ENCODE measurements at regions not wholly inside any gene's neighbourhood (a gene's known extent, or its start where the extent isn't known, plus 50 kb on each side); places are given as distances from the start of the nearest gene placed in this dataset.

DNA sequence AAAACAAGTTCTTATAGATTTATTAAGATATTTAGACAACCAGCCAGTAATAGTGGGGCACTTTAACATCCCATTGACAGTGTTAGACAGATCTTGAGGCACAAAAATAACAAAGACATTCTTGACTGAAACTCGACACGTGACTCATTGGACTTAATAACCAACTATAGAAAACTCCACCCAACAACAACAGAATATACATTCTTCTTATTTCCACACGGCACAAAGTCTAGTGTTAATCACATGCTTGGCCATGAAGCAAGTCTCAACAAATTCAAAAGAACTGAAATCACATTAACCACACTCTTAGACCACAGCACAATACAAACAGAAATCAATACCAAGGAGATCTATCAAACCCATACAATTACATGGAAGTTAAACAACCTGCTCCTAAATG is 138.1 kb downstream of the ARL5B start:
- Histone ChIP-seq H2AFZ (ENCODE audit: insufficient read depth, low read depth, low read length, poor library complexity, severe bottlenecking) (no peak overlapping the region), H4K20me1 (ENCODE audit: insufficient read depth, low read length) (no peaks in the 10 kb centered on the region), H3K9me3 (replicated peaks in 1 of 2; ENCODE audit: control insufficient read depth in 1 of 2, insufficient read depth in 1 of 2, low read length in 2 of 2) (no peaks in the 10 kb centered on the region), H3K4me1 (ENCODE audit: control insufficient read depth in 1 of 2, insufficient read depth in 2 of 2, low read length in 2 of 2) (no peaks in the 10 kb centered on the region), H3K9ac (ENCODE audit: insufficient read depth, low read length, poor library complexity, severe bottlenecking) (no peak overlapping the region), H3K27me3 (ENCODE audit: control insufficient read depth in 2 of 2, insufficient read depth in 2 of 2, low read length in 2 of 2) (no peaks in the 10 kb centered on the region), H3K79me2 (ENCODE audit: insufficient read depth, low read length) (no peaks in the 10 kb centered on the region), H3K27ac (ENCODE audit: low read depth in 1 of 2, low read length in 2 of 2) (no peak overlapping the region), H3K4me2 (replicated peaks; ENCODE audit: extremely low read depth, low read length, poor library complexity, severe bottlenecking) (no peak overlapping the region), H3K36me3 (replicated peaks in 1 of 2; ENCODE audit: control insufficient read depth in 1 of 2, insufficient read depth in 2 of 2, low read length in 2 of 2) (no peaks in the 10 kb centered on the region), H3K4me3 (replicated peaks in 1 of 3; ENCODE audit: low read depth in 2 of 3, low read length in 3 of 3) (no peak overlapping the region)
- WGBS (ENCODE audit: insufficient coverage): 82% methylated on average over 3 of the region's 3 CpGs
- H3K27me3 Mint-ChIP-seq (ENCODE audit: low read depth in 3 of 3): peaks cover 0 to 2% (median 1%) of the 10 kb centered on the region in 3 donors
- H3K27ac Mint-ChIP-seq: no peak overlapping the region
- no peaks in the 10 kb centered on the region for H3K4me1 Mint-ChIP-seq
- peaks cover 0 to 5% (median 0%) of the 10 kb centered on the region in 7 donors for H3K9me3 Mint-ChIP-seq
- no peak overlapping the region for H3K4me3 Mint-ChIP-seq
- no peaks in the 10 kb centered on the region for H3K36me3 Mint-ChIP-seq
- TF ChIP-seq, protein P1, sequence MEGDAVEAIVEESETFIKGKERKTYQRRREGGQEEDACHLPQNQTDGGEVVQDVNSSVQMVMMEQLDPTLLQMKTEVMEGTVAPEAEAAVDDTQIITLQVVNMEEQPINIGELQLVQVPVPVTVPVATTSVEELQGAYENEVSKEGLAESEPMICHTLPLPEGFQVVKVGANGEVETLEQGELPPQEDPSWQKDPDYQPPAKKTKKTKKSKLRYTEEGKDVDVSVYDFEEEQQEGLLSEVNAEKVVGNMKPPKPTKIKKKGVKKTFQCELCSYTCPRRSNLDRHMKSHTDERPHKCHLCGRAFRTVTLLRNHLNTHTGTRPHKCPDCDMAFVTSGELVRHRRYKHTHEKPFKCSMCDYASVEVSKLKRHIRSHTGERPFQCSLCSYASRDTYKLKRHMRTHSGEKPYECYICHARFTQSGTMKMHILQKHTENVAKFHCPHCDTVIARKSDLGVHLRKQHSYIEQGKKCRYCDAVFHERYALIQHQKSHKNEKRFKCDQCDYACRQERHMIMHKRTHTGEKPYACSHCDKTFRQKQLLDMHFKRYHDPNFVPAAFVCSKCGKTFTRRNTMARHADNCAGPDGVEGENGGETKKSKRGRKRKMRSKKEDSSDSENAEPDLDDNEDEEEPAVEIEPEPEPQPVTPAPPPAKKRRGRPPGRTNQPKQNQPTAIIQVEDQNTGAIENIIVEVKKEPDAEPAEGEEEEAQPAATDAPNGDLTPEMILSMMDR (IDR thresholded peaks at IDR 0.05): no peak
- no peak for DNase-seq
- intact Hi-C loops (cut with micrococcal nuclease): no loop called here

DNA sequence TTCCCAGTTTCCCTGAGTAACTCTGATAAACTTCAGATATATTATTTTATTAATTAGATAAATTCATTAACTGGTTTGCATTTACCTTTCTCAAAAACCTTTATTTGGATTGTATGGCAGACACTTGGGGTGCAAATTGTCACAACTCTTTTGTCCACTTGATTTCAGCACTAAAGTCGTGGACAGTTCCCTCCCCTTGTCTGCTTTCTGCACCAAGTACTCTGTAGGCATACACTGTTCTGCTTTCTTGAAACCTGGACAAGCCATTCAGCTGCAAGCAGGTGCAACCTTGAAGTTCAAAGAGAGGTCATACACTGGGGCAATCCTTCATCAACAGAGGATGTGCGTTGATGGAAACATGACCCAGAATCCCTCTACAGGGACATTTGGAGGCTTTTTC is 162.9 kb downstream of the ARL5B start:
- H2AFZ ChIP-seq (ENCODE audit: insufficient read depth, low read depth, low read length, poor library complexity, severe bottlenecking): no peak overlapping the region
- H3K27me3 Mint-ChIP-seq (ENCODE audit: low read depth in 3 of 3): no peaks in the 10 kb centered on the region

More for the DNA sequence above, 162.9 kb downstream of the ARL5B start:
- Histone ChIP-seq H3K27ac (ENCODE audit: low read depth in 1 of 2, low read length in 2 of 2) (no peak overlapping the region), H4K20me1 (ENCODE audit: insufficient read depth, low read length) (no peaks in the 10 kb centered on the region), H3K27me3 (ENCODE audit: control insufficient read depth in 2 of 2, insufficient read depth in 2 of 2, low read length in 2 of 2) (no peaks in the 10 kb centered on the region), H3K4me2 (replicated peaks; ENCODE audit: extremely low read depth, low read length, poor library complexity, severe bottlenecking) (no peak overlapping the region), H3K9me3 (replicated peaks in 1 of 2; ENCODE audit: control insufficient read depth in 1 of 2, insufficient read depth in 1 of 2, low read length in 2 of 2) (peaks cover 0 to 5% of the 10 kb centered on the region in 2 donors), H3K79me2 (ENCODE audit: insufficient read depth, low read length) (no peaks in the 10 kb centered on the region), H3K36me3 (replicated peaks in 1 of 2; ENCODE audit: control insufficient read depth in 1 of 2, insufficient read depth in 2 of 2, low read length in 2 of 2) (no peaks in the 10 kb centered on the region), H3K9ac (ENCODE audit: insufficient read depth, low read length, poor library complexity, severe bottlenecking) (no peak overlapping the region), H3K4me1 (ENCODE audit: control insufficient read depth in 1 of 2, insufficient read depth in 2 of 2, low read length in 2 of 2) (no peaks in the 10 kb centered on the region), H3K4me3 (replicated peaks in 1 of 3; ENCODE audit: low read depth in 2 of 3, low read length in 3 of 3) (no peak overlapping the region)
- DNase-seq: no peak
- 30% methylated on average over 2 of the region's 2 CpGs for WGBS (ENCODE audit: insufficient coverage)
- TF ChIP-seq, protein P1 (IDR thresholded peaks at IDR 0.05): no peak
- Mint-ChIP-seq H3K9me3 (peaks cover 0 to 10% (median 3%) of the 10 kb centered on the region in 7 donors), H3K27ac (no peak overlapping the region), H3K36me3 (no peaks in the 10 kb centered on the region), H3K4me3 (no peak overlapping the region), H3K4me1 (no peaks in the 10 kb centered on the region)
- intact Hi-C loops (cut with micrococcal nuclease): no loop called here
